ENCODE measurements at regions not wholly inside any gene's neighbourhood (a gene's known extent, or its start where the extent isn't known, plus 50 kb on each side); places are given as distances from the start of the nearest gene placed in this dataset.

DNA sequence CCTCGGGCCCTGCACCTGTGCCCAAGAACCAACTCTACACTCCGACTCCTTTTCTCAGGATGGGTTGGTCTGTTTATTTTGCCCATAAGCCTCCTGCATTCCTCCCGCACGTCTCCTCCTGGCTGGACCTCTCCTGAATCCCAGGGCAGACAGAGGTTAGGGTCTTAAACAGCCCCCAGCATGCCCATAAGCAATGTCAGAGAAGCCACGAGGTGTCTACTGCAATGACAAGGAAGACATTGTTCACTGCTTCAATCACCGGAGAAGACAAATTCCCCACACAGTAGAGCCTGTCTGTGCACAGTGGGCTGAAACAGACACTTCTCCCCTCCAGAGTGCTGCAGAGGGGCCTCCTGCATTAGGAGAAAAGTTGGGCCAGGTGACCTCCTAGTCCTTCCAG is 230.6 kb upstream of the RPL38 start:
- DNase-seq (ENCODE audit: insufficient read length, low spot score) (no peak), FAIRE-seq (no peak)
- TF ChIP-seq, protein P1, sequence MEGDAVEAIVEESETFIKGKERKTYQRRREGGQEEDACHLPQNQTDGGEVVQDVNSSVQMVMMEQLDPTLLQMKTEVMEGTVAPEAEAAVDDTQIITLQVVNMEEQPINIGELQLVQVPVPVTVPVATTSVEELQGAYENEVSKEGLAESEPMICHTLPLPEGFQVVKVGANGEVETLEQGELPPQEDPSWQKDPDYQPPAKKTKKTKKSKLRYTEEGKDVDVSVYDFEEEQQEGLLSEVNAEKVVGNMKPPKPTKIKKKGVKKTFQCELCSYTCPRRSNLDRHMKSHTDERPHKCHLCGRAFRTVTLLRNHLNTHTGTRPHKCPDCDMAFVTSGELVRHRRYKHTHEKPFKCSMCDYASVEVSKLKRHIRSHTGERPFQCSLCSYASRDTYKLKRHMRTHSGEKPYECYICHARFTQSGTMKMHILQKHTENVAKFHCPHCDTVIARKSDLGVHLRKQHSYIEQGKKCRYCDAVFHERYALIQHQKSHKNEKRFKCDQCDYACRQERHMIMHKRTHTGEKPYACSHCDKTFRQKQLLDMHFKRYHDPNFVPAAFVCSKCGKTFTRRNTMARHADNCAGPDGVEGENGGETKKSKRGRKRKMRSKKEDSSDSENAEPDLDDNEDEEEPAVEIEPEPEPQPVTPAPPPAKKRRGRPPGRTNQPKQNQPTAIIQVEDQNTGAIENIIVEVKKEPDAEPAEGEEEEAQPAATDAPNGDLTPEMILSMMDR (IDR thresholded peaks at IDR 0.05; ENCODE audit: insufficient read depth, missing control alignments), result no peak

DNA sequence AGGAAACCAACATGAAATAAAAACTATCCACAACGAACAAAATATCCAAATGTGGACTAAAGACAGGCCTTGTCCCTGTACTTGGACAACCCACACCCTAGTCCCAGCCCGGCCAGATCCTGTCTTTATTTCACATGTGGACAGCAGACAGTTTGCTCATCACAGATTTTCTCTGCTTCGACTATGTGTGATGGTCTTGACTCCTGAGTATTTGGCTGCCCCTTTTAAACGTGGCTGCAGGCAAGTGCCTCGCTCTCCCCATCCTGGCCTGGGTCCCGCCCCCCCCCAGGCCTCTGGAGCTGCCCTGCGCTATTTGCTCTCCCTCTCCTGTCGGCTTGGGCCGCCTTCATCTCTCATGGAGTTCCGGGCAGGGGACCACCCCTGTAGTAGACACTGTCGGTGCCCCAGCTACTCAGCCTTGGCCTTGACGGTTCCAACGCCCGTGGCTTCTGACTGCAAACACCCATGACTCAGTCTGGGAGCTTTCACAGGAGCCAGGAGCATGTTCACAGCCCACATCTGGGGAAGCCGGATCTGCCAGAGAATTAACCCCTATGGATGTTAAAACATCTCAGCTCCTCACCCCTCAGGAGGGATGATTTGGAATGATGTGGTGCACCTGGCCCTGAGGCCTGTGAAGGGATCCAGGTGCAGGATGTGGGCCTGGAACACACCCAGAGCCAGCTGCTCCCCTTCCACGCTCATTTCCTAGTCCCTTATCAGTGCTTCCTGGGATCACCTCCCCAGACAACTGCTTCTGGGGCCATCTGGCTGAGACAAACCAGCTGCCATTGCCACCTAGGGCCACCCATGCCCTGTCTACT is 229.7 kb upstream of the RPL38 start:
- no peak for DNase-seq (ENCODE audit: insufficient read length, low spot score)
- TF ChIP-seq, protein P1 (IDR thresholded peaks at IDR 0.05; ENCODE audit: insufficient read depth, missing control alignments), result no peak
- no peak for FAIRE-seq

DNA sequence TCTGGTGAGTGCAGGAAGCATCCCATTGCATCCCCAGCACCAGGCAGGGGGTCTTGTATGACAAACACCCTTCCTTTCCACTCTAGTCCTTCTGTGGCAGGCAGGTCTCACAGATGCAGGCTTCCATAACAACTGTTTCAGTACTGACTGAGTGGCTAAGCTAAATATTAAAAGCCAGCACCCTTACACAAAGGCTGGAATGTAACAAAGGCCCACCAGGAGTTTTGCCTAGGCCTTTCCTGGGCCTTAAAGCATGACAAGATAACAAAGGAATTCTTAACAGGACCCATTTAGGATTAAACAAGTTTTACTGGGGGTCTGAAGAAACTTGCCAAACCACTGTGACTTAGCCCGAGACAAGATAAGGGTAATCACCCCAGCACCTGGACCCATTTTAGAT is 228.9 kb upstream of the RPL38 start:
- DNase-seq (ENCODE audit: insufficient read length, low spot score) (no peak), FAIRE-seq (no peak)
- TF ChIP-seq, protein P1 (IDR thresholded peaks at IDR 0.05; ENCODE audit: insufficient read depth, missing control alignments), result no peak

DNA sequence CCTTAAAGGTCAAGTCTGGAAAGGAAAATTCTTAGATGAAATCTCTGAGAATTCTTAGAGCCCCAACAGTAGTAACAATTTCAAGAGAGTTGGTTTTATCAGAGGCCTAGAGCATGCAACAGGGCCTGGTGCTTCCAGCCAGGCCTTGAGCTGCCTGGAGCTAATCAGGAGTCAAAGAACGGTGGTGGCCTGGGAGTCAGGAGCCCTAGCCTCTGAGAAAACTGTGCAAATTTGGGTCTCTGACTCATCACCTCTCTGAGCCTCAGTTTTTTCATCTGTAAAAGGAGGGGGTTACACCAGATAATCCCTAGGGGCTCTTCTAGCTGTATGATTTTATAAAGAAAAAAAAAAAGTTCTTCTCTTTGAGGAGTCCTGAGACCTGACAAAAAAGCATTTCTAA is 227.3 kb upstream of the RPL38 start:
- FAIRE-seq (no peak), DNase-seq (ENCODE audit: insufficient read length, low spot score) (no peak)
- TF ChIP-seq, protein P1 (IDR thresholded peaks at IDR 0.05; ENCODE audit: insufficient read depth, missing control alignments), result no peak

DNA sequence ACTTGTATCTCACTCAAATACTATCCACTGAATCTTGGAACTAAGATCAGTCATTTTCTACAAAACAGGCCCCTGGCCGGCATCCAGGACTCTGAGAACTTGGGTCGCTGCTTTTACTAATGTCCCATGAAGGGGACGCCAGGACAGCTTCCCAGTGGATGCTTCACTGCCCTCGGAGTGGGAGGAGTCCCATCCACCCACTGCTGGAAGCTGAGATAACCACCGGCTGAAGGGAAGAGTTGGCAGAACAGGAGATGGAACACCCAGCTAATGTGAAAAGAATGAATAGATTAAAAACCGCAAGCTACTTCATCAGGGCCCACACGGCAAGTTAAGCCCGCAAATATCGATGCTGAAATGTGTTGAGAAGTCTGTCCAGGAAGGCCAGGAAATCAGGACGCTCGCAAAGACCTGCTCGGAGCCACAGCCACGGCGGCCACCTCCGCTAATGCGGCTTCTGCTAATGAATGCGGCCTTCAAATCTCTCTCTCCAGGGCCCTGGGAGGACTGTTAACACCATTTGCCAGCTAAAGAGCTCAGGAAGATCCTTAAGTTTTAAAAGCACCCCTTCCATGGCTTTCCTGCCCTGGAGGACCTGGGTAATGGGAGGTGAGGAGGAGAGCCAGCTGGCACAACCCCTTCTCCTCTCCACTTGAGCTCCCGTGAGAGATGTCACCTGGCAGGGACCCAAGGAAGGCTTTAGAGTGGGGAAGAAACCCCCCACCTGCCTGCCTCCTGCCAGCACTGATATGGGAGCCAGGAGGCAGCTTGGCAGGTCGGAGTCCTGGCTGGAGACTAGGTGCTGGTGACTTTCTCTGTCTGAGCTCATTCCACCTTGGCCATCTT is 226.6 kb upstream of the RPL38 start:
- no peak for DNase-seq (ENCODE audit: insufficient read length, low spot score)
- FAIRE-seq, result no peak
- TF ChIP-seq, protein P1 (IDR thresholded peaks at IDR 0.05; ENCODE audit: insufficient read depth, missing control alignments), result no peak

DNA sequence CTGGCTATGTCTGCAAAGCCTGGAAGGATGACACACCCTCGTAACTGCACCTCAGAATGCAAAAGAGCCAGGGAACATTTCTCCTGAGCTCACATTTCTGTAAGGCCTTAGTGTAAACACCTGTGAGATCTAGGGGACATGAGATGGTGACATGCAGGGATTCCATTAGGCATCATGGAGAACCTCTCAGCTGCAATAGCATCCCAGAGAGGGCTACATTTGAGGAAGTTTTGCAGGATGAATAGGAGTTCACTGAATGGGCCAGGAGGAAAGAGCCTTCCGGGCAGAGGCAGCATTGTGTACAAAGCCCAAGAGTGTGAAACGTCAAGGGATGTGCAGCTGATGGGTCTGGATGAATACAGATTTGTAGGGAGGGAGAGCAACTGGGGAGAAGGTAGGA is 223.0 kb upstream of the RPL38 start:
- TF ChIP-seq, protein P1 (IDR thresholded peaks at IDR 0.05; ENCODE audit: insufficient read depth, missing control alignments), result no peak
- no peak for FAIRE-seq

More for the DNA sequence above, 223.0 kb upstream of the RPL38 start:
- no peak for DNase-seq (ENCODE audit: insufficient read length, low spot score)
